ENCODE measurements at regions not wholly inside any gene's neighbourhood (a gene's known extent, or its start where the extent isn't known, plus 50 kb on each side); places are given as distances from the start of the nearest gene placed in this dataset.

DNA sequence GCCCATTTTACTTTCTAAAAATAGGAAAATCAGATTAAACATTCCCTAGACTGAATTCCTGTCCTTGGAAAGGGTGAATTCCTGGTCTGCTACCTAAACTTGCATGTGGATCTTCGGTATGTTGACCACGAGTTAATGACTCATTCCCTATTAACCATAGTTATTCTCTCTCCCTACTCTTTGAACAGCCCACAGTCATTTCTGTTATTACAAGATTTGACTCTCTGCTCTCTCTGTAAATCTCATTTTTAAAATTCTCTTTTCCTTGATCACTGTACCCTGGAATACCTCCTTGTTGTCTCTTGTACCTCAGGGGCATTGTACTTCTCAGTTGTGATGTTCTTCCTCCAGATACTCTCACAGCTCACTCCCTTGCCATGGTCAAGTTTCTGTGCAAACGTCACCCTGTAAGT is 92.0 kb upstream of the GULP1 start:
- TF ChIP-seq, protein P1, sequence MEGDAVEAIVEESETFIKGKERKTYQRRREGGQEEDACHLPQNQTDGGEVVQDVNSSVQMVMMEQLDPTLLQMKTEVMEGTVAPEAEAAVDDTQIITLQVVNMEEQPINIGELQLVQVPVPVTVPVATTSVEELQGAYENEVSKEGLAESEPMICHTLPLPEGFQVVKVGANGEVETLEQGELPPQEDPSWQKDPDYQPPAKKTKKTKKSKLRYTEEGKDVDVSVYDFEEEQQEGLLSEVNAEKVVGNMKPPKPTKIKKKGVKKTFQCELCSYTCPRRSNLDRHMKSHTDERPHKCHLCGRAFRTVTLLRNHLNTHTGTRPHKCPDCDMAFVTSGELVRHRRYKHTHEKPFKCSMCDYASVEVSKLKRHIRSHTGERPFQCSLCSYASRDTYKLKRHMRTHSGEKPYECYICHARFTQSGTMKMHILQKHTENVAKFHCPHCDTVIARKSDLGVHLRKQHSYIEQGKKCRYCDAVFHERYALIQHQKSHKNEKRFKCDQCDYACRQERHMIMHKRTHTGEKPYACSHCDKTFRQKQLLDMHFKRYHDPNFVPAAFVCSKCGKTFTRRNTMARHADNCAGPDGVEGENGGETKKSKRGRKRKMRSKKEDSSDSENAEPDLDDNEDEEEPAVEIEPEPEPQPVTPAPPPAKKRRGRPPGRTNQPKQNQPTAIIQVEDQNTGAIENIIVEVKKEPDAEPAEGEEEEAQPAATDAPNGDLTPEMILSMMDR (IDR thresholded peaks at IDR 0.05): no peak
- TF ChIP-seq POLR2A (IDR thresholded peaks at IDR 0.05): no peak

All from testis (tissue), 2 donors.